HFF-Myc (cell line): ENCODE measurements at regions not wholly inside any gene's neighbourhood (a gene's known extent, or its start where the extent isn't known, plus 50 kb on each side); places are given as distances from the start of the nearest gene placed in this dataset.

Source experiments
- DNase-seq: peaks from one replicate; pipeline ENCODE4 v3.0.0-alpha.2; 2011; ENCODE audit warnings: low read depth; ENCODE audit errors: extremely low read depth
- H3K4me3 ChIP-seq: replicated peaks from 2 replicates; pipeline ENCODE4 v1.5.1; 2011; ENCODE audit warnings: low read depth, mild to moderate bottlenecking, control low read depth, low read length
- TF ChIP-seq, protein P1 (sequence below): IDR thresholded peaks from 2 replicates; pipeline ENCODE4 v1.5.1; 2012; ENCODE audit warnings: mild to moderate bottlenecking, low read depth, low read length, control low read depth; ENCODE audit errors: missing control alignments

DNA sequence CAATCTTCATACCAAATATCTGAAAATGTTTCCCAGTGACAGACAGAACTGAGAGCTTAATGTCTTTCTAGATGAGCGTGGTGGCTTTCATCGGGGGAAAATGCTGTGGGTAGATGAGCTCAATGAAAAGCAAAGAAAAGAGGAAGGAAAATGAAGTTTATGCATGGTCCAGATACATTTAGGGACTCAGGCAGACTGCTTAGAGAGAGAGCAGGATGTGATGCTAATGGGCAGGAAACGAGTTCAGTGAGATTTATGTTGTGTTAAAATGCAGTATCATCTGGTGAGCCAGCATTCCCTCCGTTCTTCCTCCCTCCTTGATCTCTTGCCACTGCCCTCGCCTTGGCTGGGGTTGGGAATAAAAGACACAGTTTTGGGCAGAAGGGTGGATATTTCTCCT, 229.2 kb downstream of the GBA3 start:
- TF ChIP-seq, protein P1, sequence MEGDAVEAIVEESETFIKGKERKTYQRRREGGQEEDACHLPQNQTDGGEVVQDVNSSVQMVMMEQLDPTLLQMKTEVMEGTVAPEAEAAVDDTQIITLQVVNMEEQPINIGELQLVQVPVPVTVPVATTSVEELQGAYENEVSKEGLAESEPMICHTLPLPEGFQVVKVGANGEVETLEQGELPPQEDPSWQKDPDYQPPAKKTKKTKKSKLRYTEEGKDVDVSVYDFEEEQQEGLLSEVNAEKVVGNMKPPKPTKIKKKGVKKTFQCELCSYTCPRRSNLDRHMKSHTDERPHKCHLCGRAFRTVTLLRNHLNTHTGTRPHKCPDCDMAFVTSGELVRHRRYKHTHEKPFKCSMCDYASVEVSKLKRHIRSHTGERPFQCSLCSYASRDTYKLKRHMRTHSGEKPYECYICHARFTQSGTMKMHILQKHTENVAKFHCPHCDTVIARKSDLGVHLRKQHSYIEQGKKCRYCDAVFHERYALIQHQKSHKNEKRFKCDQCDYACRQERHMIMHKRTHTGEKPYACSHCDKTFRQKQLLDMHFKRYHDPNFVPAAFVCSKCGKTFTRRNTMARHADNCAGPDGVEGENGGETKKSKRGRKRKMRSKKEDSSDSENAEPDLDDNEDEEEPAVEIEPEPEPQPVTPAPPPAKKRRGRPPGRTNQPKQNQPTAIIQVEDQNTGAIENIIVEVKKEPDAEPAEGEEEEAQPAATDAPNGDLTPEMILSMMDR = no peak
- no peak for DNase-seq
- no peak overlapping the region for H3K4me3 ChIP-seq

DNA sequence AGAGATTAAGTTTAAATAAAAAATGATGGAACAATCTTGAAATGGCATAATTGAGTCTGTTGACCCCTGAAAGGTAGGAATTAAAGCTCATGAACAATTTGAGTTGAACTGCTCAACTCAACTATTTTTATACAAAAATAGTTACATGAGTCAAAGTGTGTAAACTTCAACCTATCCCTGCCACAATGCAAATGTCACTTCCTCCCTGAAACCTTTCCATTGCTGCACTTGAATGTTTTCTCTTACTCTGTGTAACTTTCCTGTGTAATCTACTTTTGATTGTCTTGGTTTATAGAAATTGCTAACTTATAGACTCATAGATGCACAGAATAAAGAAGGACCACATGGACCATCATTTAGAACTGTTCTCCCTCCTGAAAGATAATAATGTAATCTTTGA, 218.5 kb downstream of the GBA3 start:
- no peak overlapping the region for H3K4me3 ChIP-seq
- TF ChIP-seq, protein P1 = no peak
- DNase-seq = no peak

DNA sequence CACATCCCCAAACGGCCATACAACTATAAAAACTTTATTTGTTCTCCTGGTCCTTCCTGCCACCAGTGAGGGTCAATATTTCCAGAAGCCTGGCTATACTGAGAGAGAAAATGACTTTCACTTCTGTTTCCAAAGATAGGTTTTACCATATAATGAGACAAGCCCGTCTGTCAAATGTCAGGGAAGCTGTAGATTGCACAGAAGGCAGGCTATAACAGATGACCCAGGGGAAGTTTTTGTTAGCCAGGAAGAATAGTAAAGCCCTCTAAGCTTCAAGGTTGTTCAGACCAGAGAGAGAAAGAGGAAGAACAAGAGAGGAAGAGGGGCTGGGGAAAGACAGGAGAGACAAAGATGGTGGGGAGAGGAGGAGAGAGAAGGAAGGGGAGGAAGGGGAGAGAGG, 217.5 kb downstream of the GBA3 start:
- TF ChIP-seq, protein P1 = no peak
- no peak for DNase-seq
- no peak overlapping the region for H3K4me3 ChIP-seq

DNA sequence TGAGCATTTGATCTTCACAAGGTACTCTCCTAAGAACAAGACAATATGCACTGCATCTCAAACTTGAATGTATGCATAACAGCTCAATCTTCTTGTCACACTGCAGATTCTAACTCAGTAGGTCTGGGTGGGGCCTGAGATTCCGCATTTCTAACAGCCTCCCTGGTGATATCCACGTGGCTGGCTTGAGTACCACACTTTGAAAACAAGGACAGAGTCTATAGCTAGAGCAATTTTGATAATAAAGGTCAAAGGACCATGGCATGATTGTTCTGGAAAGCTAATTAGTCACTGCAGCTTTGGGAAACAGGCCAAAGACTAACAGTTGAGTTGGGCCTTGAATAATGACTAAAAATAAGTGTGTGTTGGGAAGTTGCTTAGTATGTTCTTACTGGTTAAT, 213.3 kb downstream of the GBA3 start:
- no peak overlapping the region for H3K4me3 ChIP-seq
- TF ChIP-seq, protein P1 = no peak
- DNase-seq = no peak

DNA sequence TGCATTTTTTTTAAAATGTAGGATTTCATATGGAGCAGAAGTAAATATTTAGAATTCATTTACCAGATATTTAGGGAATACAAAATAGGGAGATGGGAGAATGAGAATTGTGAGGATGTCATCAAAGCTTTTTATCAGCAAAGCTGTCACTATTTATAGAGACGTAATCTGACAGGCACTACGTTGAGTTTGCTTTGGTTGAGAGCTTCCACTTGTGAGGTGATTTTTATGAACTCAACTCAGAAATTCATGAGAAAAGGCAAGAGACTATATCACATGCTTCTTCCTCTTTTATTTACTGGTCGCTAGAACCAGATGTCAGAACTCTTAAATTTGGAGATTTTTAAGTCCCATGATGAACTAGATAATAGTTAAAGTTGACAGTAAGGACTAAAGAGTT, 211.2 kb downstream of the GBA3 start:
- DNase-seq = no peak
- TF ChIP-seq, protein P1 = no peak
- H3K4me3 ChIP-seq = no peak overlapping the region

DNA sequence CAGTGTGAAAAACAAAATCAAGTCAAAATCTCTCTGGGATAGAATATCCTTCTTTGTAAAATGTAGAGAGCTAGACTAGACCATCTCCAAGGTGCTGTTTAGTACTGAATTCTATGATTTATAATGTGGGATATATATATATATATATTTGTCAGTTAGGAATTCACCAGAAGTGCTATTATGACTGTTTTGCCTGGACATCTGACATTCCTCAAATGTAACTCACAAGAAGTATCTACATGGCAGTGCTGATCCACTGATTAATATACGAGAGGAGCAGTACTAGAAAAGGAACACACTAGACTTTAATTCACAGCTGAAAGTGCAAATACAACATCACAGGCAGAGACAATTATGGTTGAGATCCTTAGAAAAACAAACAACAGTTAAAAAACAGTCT, 208.9 kb downstream of the GBA3 start:
- no peak for DNase-seq
- no peak overlapping the region for H3K4me3 ChIP-seq
- TF ChIP-seq, protein P1 = no peak

DNA sequence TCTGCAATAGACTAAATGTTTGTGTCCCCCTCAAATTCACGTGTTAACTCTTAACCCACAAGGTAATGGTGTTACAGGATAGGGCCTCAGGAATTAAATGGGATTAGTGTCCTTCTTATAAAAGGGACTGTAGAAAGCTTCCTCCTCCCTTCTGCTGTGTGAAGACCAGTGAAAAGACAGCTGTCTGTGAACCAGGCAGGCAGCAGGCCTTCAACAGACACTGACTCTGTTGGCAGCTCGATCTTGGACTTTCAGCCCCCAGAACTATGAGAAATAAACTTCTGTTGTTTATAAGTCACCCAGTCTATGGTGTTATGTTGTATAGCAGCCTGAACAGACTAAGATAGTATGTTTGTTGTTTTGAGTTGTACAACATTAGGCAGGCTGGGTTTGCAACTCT, 208.1 kb downstream of the GBA3 start:
- no peak for DNase-seq
- TF ChIP-seq, protein P1 = no peak
- H3K4me3 ChIP-seq = no peak overlapping the region
